ENCODE measurements at regions not wholly inside any gene's neighbourhood (a gene's known extent, or its start where the extent isn't known, plus 50 kb on each side); places are given as distances from the start of the nearest gene placed in this dataset.

DNA sequence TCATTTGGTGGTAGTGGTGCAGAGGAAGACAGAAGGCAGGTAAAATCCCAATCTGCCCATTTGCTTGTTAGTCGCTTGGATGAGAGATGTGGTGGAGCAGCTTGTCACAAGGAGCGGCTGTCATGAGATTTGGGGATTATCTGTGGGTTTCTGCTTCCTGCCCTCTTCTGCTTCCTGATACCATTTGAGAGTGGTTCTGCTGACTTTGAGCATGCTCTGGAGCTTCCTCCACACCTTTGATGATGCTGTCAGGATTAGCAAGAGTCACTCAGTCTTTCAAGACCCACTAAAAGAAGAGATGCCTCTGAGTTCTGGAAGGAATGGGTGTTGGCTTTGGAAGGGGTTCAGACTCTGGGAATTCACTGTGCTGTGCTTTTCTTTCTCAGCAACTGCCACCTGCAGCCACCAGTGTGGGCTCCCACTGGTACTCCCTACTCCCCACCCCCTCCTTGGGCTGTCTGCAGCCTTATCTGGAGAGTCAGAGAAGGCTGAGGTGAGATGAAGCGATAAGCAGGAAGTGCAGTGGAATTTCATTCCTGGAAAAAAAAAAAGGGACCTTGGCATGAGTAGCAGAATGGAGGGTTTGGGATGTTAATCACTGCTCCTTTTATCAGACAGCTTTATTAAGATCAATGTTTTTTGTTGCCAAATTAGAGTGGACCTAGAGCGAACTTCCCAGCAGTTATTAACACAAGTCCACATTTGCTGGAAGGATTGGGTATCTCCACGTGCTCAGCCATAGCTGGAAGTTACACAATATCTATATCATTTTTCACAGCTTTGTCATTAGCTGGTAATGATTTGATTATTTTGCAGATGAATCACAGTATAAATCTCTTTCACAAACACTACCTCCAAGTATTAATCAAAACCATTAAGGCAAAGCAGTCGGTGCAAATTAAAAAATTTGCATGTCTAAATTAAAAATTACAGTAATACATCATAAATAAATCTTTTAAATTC, 233.0 kb upstream of the SATB1 start:
- no peak overlapping the region for H3K4me3 ChIP-seq (ENCODE audit: low read depth, low read length)
- DNase-seq (ENCODE audit: low read depth) = no peak

DNA sequence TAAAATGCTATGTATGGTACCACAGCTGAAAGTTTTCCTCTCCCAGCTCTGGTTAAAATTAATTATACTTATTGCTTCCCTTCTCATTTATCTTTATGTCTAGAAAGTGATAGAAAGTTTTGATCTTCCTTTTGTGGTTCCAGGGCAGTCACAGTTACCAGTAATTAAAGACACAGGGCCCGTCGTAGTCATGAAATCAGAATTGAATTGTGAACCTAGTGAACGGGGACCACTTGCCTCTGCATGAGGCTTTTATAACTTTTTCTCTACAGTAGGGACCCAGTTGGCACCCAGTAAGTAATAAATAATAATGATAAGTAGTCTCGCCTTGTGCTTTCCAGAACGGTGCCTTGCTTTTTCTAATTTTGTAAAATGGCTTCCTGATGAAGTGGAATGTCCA, 231.7 kb upstream of the SATB1 start:
- no peak overlapping the region for H3K4me3 ChIP-seq (ENCODE audit: low read depth, low read length)
- no peak for DNase-seq (ENCODE audit: low read depth)

DNA sequence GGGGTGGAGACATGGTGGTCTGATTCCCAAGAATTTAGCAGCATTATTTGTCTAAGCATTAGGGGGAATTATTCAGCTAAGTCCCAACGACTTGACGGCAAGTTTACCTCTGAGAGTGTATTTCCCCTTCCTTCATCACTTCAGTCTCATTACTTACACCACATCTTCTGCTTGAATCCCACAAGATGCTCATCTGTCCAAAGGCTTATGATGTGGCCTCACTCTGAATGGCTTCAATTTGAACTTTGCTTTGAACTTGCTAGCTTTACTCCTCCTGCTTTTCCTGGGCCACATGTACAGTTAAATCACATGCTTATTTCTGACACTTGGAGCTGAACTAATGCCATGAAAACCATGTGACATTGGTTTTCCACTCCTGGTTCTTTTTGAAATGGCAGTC, 231.3 kb upstream of the SATB1 start:
- no peak for DNase-seq (ENCODE audit: low read depth)
- H3K4me3 ChIP-seq (ENCODE audit: low read depth, low read length) = no peak overlapping the region

DNA sequence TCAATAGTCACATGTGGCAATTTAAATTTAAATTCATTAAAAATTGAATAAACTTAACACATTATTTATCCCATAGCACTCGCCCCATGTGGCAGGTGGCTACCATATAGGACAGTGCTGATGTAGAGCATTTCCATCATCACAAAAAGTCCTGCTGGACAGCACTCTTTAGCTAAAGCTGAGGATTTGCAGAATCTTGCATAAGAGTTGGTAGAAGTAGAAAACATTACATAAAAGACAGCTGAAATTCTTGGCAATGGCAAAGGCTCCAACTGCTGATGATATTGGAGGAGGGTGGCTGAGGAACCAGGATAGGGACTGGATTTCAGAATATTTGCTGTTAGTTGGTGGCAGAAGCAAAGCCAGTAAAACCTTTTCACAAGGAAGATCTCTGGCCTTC, 230.7 kb upstream of the SATB1 start:
- no peak overlapping the region for H3K4me3 ChIP-seq (ENCODE audit: low read depth, low read length)
- no peak for DNase-seq (ENCODE audit: low read depth)

DNA sequence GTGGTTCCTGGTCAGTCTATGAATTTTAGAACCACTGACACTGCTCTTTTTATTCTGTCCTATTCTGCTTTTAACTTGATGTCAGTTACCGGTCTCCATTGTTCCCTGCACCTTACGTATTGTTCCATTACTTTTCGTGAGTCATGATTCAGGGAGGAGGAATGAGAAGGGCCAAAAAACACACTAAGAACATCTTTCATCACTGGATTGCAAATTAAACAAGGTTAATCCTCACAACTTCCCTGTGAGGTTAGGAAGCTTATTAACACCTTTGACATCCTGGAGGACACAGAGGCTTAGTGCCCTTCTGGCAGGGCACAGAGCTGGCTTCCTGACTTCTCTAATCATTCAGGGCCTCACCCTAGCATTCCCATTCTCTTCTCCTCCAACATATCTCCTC, 227.6 kb upstream of the SATB1 start:
- no peak overlapping the region for H3K4me3 ChIP-seq (ENCODE audit: low read depth, low read length)
- no peak for DNase-seq (ENCODE audit: low read depth)

DNA sequence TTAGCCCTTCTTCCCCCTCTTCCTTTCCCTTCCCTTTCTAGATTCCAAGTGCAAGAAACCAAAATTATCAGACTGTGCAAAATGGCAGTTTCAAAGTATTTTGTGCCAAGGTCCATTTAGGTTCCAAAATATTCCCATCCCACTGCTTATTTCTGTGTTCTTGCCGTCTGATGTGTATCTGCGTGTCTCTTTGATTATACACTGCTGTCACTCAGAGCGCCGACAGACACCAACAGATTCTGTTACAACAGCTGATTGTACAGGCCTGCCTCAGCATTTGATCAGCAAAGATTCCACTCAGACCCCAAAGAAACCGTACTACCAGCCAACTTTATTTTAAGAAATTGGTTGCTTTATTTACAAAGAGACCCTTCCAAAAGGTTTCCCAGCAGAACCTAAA, 225.6 kb upstream of the SATB1 start:
- H3K4me3 ChIP-seq (ENCODE audit: low read depth, low read length) = no peak overlapping the region
- DNase-seq (ENCODE audit: low read depth) = no peak

DNA sequence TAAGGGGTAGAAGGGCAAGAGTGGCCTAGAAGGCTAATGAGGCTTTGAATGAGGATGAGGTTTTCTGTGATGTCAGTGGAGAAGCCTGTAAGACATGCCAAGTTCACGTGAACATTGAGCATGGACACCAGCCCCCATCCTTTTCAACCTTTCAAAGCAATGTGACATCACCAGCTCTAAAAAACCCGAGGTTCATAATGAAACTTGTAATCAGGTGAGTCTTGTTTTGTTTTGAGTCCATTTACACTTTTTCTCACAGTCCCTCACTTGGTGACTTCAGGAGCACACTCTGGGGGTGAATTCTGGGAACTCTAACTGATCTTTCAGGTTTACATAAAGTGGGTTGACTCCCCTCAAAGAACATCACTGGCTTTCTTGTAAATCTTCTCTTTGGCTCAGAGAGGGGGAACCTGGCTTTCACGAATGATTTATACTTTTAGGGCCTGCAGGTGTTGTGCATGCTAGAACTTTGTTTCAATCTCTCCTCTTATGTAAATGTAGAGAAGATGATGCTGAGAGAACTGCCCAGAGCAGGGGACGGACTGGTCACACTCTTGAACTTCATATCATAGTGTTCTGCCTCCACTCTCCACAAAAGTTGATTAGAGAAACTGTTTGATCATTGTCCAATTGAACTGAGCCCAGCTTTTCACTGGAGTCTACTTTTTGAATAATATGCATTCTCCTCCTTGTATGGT, 224.7 kb upstream of the SATB1 start:
- DNase-seq (ENCODE audit: low read depth) = no peak

DNA sequence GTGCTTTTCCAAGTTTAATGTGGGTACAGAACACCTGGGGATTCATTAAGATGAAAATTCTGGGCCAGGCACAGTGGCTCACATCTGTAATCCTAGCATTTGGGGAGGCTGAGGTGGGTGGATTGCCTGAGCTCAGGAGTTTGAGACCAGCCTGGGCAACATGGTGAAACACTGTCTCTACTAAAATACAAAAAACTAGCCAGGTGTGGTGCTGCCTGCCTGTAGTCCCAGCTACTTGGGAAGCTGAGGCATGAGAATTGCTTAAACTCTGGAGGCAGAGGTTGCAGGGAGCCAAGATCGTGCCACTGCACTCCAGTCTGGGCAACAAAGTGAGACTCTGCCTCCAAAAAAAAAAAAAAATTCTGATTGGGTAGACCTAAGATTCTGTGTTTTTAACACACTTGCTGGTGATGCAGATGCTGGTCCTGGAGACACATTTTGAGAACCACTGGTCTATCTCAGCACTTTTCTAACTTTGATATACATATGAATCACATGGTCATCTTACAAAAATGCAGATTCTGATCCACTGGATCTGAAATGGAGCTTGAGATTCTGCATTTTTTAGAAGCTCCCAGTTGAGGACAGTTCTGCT, 223.8 kb upstream of the SATB1 start:
- no peak overlapping the region for H3K4me3 ChIP-seq (ENCODE audit: low read depth, low read length)
- DNase-seq (ENCODE audit: low read depth) = no peak

More for the DNA sequence above, 224.7 kb upstream of the SATB1 start:
- no peak overlapping the region for H3K4me3 ChIP-seq (ENCODE audit: low read depth, low read length)

DNA sequence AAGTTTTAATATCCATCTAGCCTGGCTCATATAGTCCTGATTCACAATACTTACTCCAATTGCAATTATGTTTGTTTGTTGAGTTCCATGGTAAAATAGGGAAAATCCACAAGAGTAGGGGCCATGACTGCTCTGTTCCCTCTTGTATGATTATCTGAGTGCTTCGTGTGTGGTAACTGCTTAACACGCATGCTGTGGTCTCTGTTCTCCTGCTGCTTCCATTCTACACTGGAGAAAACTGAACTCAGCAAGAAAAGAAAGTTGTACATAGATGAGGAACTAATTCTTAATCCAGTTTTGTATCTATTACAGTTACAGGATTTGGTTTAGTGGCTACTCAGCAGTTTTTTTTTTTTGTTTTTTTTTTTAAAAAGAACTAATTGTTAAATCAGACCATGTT, 223.0 kb upstream of the SATB1 start:
- DNase-seq (ENCODE audit: low read depth) = no peak
- no peak overlapping the region for H3K4me3 ChIP-seq (ENCODE audit: low read depth, low read length)

DNA sequence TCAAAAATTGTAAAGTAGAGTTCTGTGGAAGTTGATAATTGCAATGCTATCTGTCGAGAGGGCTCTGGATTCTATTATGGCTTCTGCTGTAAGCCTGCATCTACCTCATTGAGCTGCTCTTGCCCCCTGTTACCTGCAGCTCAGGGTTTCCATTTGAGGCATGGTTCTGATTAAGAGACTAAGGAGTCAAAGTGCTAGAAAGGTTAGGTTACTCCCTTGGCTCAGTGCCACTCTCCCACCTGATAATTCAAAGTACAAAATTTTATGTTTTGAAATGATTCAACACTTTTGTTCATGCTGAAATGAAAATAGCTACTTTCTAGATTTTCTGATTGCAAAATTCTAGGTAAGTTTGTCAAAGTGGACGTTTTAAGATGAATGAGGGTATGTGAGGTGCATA, 220.5 kb upstream of the SATB1 start:
- no peak overlapping the region for H3K4me3 ChIP-seq (ENCODE audit: low read depth, low read length)
- DNase-seq (ENCODE audit: low read depth) = no peak

DNA sequence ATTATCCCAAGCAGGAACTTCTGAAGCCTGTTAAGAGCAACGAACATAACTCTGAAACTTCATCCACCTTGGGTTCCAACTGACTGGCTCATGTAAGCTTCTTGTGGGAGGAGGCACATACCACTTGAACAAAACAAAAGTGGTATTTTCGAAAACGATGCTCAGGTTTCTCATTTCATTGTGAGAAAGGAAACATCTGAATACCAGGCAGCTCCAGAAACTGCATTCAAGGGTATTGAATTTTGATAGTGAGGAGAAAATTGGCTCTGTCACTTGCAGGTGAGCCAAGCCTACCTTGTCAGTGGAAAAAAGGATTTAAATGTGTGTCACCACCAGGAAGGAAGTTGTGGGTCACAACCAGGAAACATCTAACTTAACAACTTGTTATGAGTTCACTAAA, 218.1 kb upstream of the SATB1 start:
- no peak for DNase-seq (ENCODE audit: low read depth)
- no peak overlapping the region for H3K4me3 ChIP-seq (ENCODE audit: low read depth, low read length)

DNA sequence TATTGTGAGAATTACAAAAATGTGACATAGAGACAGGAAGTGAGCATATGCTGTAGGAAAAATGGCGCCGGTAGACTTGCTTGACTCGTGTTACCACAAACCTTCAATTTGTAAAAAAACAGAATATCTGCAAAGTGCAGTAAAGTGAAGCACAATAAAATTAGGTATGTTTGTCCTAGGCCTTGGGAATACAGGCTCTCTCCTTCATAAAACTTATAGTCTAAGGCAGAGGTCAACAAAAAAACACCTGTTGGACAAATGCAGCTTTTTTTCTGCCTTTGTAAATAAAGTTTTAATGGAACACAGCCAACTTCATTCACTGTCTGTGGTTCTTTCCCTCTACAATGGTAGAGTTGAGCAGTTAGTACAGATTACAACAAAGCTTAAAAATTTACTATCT, 216.8 kb upstream of the SATB1 start:
- H3K4me3 ChIP-seq (ENCODE audit: low read depth, low read length) = no peak overlapping the region
- no peak for DNase-seq (ENCODE audit: low read depth)

DNA sequence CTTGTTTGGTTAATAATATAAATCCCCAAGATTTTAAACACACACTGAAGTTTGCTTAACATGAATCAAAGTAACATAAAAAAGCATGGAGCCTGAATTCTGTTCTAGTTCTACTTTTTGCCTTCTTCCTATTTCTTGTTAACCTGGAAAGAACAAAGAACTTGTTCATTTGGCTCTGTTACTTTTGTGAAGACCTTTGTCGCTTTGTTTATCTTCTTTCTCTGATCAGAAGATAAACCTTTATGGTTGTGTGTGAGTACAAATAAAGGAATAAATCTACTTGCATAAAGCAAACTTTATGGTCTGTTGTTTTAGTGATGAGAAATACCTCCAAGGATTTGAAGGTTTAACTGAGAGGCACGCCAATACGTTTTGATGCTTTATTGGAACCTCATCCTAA, 210.1 kb upstream of the SATB1 start:
- no peak for DNase-seq (ENCODE audit: low read depth)
- no peak overlapping the region for H3K4me3 ChIP-seq (ENCODE audit: low read depth, low read length)

DNA sequence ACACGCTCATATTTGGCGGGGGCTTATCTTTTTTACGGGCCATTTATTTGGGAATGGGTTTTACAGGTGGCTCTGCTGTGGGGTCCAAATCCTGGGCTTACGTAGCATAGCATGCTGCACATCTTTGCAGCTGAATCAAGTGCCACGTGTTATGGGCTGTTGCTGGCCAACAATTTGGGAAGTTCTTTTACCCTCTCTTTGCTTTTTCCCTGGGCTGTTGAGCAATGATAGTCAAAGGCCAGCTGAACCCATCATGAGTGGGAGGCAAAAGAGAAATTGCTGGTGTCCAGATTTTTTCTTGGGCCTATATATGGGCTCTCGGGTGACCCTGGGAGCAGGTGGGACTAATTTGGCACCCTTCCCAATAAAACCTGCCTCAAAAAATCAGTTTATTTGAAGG, 209.3 kb upstream of the SATB1 start:
- DNase-seq (ENCODE audit: low read depth) = no peak
- H3K4me3 ChIP-seq (ENCODE audit: low read depth, low read length) = no peak overlapping the region

DNA sequence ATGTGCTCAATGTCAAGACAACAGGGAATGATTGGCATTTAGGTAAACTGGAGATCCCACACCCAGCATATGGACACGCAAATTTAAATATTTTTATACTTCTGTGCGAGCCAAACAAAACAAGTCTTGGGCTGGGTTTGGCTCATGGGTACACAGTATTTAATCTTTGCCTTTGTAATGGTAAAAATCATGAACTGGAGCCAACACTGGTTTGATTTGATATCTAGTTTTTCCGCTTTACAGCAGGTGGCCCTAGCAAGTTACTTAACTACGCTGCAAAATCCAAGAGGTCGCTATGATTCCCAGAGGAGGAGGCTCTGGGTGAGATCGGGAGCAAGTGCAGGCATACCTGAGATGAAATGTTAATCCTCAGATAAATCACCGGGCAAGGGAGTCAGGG, 207.9 kb upstream of the SATB1 start:
- no peak overlapping the region for H3K4me3 ChIP-seq (ENCODE audit: low read depth, low read length)
- no peak for DNase-seq (ENCODE audit: low read depth)

DNA sequence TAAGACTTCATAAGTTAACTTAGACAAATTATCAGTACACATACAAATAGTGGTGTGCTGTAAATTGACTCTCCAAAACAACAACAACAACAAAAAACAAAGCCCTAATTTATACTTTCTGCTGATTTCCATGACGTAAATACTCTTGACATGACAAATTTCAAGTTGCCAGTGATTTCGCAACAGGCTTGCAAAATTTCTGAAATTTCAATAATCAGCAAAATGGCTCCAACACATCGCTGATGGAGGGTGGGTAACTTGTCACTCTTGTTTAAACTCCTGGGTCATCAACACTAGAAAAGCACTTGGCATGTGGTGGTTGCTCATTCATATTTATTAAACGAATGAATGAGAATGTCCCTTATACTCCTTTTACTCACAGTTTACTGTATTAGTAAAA, 205.2 kb upstream of the SATB1 start:
- DNase-seq (ENCODE audit: low read depth) = no peak
- no peak overlapping the region for H3K4me3 ChIP-seq (ENCODE audit: low read depth, low read length)

DNA sequence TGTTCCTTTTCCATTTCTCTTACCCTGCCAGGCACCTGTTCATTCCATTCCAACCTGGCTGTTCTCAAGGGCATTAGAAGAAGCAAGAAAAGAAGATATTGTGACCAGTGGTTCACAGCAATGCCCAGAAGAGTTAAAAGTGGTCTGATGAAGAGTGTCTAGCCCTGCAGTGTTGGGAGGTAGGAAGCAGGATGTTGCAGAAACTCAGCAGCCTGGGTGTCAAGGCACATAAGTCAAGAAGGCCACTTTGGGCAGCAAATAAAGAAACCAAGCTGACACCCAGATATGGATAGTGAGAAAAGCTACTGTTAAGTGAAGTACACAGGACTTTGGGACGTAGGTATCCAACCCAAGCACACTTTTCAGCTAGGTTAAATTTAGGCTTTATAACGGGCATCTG, 199.9 kb upstream of the SATB1 start:
- H3K4me3 ChIP-seq (ENCODE audit: low read depth, low read length) = no peak overlapping the region
- no peak for DNase-seq (ENCODE audit: low read depth)

DNA sequence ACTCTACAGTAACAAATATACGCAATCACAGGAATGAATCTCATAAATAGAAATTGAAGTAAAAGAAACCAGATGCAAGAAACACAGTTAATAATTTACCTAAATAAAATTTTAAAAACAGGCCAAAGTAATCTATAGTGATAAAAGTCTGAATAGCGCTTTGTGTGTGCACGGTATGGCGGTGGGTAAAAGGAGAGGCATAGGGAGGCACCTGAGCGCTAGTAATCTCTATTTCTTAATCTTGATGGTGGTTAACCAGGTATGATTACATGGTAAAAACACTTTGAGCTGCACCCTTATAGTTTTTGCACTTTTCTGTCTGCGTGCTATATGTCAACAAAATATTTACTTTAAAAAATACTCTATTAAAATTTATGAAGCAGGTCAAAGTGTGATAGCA, 198.1 kb upstream of the SATB1 start:
- no peak for DNase-seq (ENCODE audit: low read depth)
- no peak overlapping the region for H3K4me3 ChIP-seq (ENCODE audit: low read depth, low read length)

DNA sequence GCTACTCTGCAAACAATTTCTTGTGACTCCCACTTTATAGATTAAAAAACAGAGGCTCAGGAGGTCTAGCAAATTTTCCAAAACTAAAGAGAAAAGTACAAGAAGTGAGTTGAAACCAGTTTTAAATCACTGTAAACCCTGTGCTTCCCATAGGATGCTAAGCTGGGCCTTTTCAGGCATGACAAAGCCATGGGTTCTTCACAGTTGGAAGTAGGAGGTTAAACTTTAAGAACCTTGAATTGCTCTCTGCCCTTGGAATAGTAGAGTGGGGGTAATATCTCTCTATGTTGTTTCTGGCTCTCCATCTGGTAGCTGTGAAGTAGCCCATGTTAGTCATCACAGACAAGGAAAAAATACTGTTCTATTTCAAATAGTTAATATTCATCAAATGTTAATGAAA, 193.6 kb upstream of the SATB1 start:
- no peak overlapping the region for H3K4me3 ChIP-seq (ENCODE audit: low read depth, low read length)
- no peak for DNase-seq (ENCODE audit: low read depth)

DNA sequence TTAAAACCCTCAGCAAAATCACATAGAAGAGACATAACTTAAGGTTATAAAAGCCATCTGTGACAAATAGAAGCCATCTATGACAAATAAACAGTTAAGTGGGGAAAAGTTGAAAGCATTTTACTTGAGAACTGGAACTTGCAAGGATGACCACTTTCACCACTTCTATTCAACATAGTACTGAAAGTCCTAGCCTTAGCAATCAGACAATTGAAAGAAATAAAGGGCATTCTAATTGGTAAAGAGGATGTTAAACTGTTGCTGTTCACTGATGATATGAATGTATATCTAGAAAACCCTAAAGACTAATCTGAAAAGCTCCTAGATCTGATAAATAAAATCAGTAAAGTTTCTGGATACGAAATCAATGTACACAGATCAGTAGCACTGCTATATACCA, 186.9 kb upstream of the SATB1 start:
- H3K4me3 ChIP-seq (ENCODE audit: low read depth, low read length) = no peak overlapping the region
- no peak for DNase-seq (ENCODE audit: low read depth)

DNA sequence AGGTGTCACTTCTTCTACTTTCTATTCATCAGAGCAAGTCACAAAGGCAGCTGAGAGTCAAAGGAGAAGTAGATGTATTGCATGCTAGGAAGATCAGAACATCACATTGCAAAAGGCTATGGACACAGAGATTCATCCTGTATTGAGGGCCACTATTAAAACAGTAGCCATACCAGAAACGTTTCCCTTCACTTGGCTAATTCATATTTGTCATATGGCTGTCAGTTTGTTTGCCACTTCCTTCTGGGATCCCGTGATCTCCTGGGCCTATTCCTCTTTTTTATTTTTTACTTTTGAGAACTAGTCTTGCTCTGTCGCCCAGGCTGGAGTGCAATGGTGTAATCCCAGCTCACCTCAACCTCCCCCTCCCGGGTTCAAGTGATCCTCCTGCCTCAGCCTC, 184.0 kb upstream of the SATB1 start:
- no peak overlapping the region for H3K4me3 ChIP-seq (ENCODE audit: low read depth, low read length)
- no peak for DNase-seq (ENCODE audit: low read depth)

Measured in skeletal muscle cell (primary cell).